Lung (tissue), 11 donors: ENCODE measurements at regions not wholly inside any gene's neighbourhood (a gene's known extent, or its start where the extent isn't known, plus 50 kb on each side); places are given as distances from the start of the nearest gene placed in this dataset.

Source experiments
- ATAC-seq: fragments of 200-7000 bp; cut with Tn5 transposase; one replicate; pipeline ENCODE4 v1.9.1; 2020; ENCODE audit warnings: moderate number of reproducible peaks; ENCODE audit not compliant: insufficient read depth, low FRiP score
- DNase-seq, 3 donors: peaks; one replicate each; pipeline ENCODE4 v3.0.0-alpha.2; 2013 to 2017
- H3K27ac ChIP-seq, 2 donors: one replicate each; pipeline ENCODE4 v1.5.1; 2013; ENCODE audit warnings: mild to moderate bottlenecking in 2 of 2, moderate library complexity in 2 of 2, control low read depth in 1 of 2, inconsistent platforms in 1 of 2, low read depth in 1 of 2, low read length in 1 of 2
- H3K27me3 ChIP-seq, 3 donors: one replicate each; pipeline ENCODE4 v1.5.1; 2013; ENCODE audit warnings: low read length in 2 of 3; ENCODE audit not compliant: control insufficient read depth in 3 of 3, insufficient read depth in 3 of 3
- H3K36me3 ChIP-seq, 4 donors: one replicate each; pipeline ENCODE4 v1.5.1; 2013; ENCODE audit warnings: low read length in 4 of 4, mild to moderate bottlenecking in 1 of 4, moderate library complexity in 1 of 4; ENCODE audit not compliant: control insufficient read depth in 4 of 4, insufficient read depth in 4 of 4
- H3K4me1 ChIP-seq, 5 donors: one replicate each; pipeline ENCODE4 v1.5.1; 2013; ENCODE audit warnings: low read length in 5 of 5, mild to moderate bottlenecking in 2 of 5, moderate library complexity in 1 of 5; ENCODE audit not compliant: control insufficient read depth in 5 of 5, insufficient read depth in 5 of 5
- H3K4me3 ChIP-seq: one replicate; pipeline ENCODE4 v1.5.1; 2013; ENCODE audit warnings: mild to moderate bottlenecking, control low read depth, moderate library complexity
- H3K9ac ChIP-seq, 2 donors: one replicate each; pipeline ENCODE4 v1.5.1; 2013; ENCODE audit warnings: low read length in 2 of 2, control low read depth in 1 of 2; ENCODE audit not compliant: insufficient read depth in 1 of 2
- H3K9me3 ChIP-seq, 4 donors: one replicate each; pipeline ENCODE4 v1.5.1; 2013; ENCODE audit warnings: low read length in 3 of 4, mild to moderate bottlenecking in 1 of 4, moderate library complexity in 1 of 4; ENCODE audit not compliant: control insufficient read depth in 4 of 4, insufficient read depth in 3 of 4
- WGBS, 2 donors: extraction: QIAGEN DNeasy Blood & Tissue Kit; methylation state at CpG; one replicate each; pipeline ENCODE4 v1.1.7; 2013; 5-methylcytosine and 5-hydroxymethylcytosine counted together
- TF ChIP-seq, protein P1 (sequence below): IDR thresholded peaks from 2 replicates; pipeline ENCODE4 v1.5.1; 2012; ENCODE audit warnings: mild to moderate bottlenecking; ENCODE audit errors: control extremely low read depth, extremely low read depth
- donor health status: control.
- donor health status: control.
- donor health status: Bipolar disorder and iron deficiency.
- donor health status: healthy.
- donor health status: DM: yes; HTN: yes; CAD: no.

DNA sequence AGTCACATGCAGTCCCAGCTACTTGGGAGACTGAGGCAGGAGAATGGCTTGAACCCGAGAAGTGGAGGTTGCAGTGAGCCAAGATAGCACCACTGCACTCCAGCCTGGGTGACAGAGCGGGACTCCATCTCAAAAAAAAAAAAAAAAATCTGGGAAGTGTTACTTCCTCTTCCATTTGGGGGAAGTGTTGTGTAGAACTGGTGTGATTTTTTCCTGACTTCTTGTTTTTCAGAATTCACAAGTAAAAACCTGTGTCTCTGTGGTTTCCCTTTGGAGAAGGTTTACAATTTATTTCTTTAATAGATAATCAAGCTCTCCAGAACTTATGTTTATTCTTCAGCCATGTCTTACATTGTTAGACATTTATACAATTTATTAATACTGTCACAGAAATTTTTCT, 396.1 kb downstream of the BRD1 start:
- Histone ChIP-seq H3K27me3 (peaks cover 2 to 17% (median 6%) of the 10 kb centered on the region in 3 donors), H3K36me3 (no peaks in the 10 kb centered on the region), H3K27ac (no peak overlapping the region), H3K4me1 (no peaks in the 10 kb centered on the region), H3K4me3 (no peak overlapping the region), H3K9ac (no peak overlapping the region), H3K9me3 (peaks cover 0 to 12% (median 0%) of the 10 kb centered on the region in 4 donors)
- TF ChIP-seq, protein P1, sequence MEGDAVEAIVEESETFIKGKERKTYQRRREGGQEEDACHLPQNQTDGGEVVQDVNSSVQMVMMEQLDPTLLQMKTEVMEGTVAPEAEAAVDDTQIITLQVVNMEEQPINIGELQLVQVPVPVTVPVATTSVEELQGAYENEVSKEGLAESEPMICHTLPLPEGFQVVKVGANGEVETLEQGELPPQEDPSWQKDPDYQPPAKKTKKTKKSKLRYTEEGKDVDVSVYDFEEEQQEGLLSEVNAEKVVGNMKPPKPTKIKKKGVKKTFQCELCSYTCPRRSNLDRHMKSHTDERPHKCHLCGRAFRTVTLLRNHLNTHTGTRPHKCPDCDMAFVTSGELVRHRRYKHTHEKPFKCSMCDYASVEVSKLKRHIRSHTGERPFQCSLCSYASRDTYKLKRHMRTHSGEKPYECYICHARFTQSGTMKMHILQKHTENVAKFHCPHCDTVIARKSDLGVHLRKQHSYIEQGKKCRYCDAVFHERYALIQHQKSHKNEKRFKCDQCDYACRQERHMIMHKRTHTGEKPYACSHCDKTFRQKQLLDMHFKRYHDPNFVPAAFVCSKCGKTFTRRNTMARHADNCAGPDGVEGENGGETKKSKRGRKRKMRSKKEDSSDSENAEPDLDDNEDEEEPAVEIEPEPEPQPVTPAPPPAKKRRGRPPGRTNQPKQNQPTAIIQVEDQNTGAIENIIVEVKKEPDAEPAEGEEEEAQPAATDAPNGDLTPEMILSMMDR, result no peak
- 54 to 65% methylated on average over 2 of the region's 2 CpGs for WGBS, 2 donors
- ATAC-seq (no peak), DNase-seq (no peak)

DNA sequence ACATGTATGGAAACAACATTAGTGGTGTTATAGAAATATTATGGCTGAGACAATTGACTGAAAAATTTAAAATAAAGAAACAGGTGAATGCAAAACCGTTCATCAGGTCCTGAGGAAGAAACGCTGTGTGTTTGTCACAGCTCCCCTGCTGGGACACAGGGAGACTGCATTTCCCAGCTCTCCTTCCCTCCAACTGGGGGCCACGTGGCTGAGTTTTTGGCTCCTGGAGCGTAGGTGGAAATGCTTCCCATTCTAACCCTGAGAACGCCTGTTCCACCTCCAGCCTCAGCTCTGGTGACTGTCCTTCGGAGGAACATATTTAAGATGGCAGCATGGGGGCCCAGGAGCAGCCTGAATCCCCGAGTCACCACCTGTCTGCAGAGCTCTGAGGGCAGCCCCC, 398.6 kb downstream of the BRD1 start:
- H3K27me3 ChIP-seq, result peaks cover 2 to 27% (median 9%) of the 10 kb centered on the region in 3 donors
- no peak for ATAC-seq
- no peaks in the 10 kb centered on the region for H3K4me1 ChIP-seq
- TF ChIP-seq, protein P1, result no peak
- H3K36me3 ChIP-seq, result no peaks in the 10 kb centered on the region
- H3K27ac ChIP-seq, result no peak overlapping the region
- no peak overlapping the region for H3K9ac ChIP-seq
- DNase-seq, result no peak
- no peak overlapping the region for H3K4me3 ChIP-seq
- 48 to 68% methylated on average over 7 of the region's 7 CpGs for WGBS, 2 donors
- H3K9me3 ChIP-seq, result peaks cover 0 to 8% (median 0%) of the 10 kb centered on the region in 4 donors

DNA sequence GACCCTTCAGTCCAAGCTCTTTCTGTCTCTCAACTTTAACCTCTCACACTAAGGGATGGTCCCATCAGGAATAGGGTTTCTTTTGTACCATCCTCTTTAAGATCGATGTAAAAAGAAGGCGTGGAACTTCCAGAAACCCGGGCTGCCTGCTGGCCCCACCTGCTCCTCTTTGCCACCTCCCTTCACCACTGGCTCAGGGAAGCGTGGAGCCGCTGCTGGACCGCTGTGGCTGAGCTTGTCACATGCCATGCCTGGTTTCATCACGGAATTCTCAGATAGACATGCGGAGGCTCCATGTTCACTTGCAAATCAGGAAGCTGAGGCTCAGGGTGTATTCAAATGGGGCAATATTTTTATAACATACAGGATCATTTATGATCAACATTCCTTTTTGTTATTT, 399.7 kb downstream of the BRD1 start:
- H3K4me3 ChIP-seq, result no peak overlapping the region
- DNase-seq, result no peak
- TF ChIP-seq, protein P1, result no peak
- 90 to 93% methylated on average over 8 of the region's 8 CpGs for WGBS, 2 donors
- ATAC-seq, result no peak
- H3K9me3 ChIP-seq, result peaks cover 0 to 5% (median 0%) of the 10 kb centered on the region in 4 donors
- no peak overlapping the region for H3K27ac ChIP-seq
- no peaks in the 10 kb centered on the region for H3K4me1 ChIP-seq
- peaks cover 1 to 31% (median 9%) of the 10 kb centered on the region in 3 donors for H3K27me3 ChIP-seq
- H3K9ac ChIP-seq, result no peak overlapping the region
- no peaks in the 10 kb centered on the region for H3K36me3 ChIP-seq

DNA sequence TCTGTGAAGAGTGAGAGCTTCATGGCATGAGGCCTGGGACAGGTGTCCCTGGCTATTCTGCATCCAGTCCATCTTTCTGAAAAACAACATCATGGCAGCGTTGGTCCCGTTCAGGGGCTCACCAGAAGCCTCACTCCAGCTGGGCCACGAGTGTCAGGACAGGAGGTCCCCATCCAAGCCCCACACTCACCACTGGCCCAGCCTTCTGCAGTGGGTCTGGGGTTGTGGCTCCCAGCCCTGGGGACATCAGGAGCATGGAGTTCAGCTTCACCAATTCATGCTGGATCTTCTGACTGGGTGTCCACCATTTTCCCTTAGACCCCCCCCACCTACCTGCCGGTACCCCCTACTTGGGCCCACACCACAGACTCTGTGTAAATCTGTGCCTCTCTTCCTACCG, 400.3 kb downstream of the BRD1 start:
- WGBS, 2 donors, result 81 to 86% methylated on average over 5 of the region's 5 CpGs
- TF ChIP-seq, protein P1, result no peak
- no peak overlapping the region for H3K9ac ChIP-seq
- peaks cover 0 to 33% (median 7%) of the 10 kb centered on the region in 3 donors for H3K27me3 ChIP-seq
- no peaks in the 10 kb centered on the region for H3K4me1 ChIP-seq
- H3K9me3 ChIP-seq, result peaks cover 0 to 5% (median 0%) of the 10 kb centered on the region in 4 donors
- H3K27ac ChIP-seq, result no peak overlapping the region
- H3K36me3 ChIP-seq, result no peaks in the 10 kb centered on the region
- DNase-seq (no peak), ATAC-seq (no peak)
- no peak overlapping the region for H3K4me3 ChIP-seq
